Right cardiac atrium (tissue), 5 donors: ENCODE measurements at regions not wholly inside any gene's neighbourhood (a gene's known extent, or its start where the extent isn't known, plus 50 kb on each side); places are given as distances from the start of the nearest gene placed in this dataset.

Experiments
- ATAC-seq, 2 donors: fragments of 200-7000 bp; cut with Tn5 transposase; one replicate each; pipeline versions ENCODE4 v1.8.0 to v1.9.1; 2020; ENCODE audit warnings: moderate library complexity in 2 of 2, mild to moderate bottlenecking in 1 of 2
- DNase-seq, 3 donors: peaks; one replicate each; pipeline ENCODE4 v3.0.0-alpha.2; 2020
- H3K27ac ChIP-seq: one replicate; pipeline ENCODE4 v1.5.1; 2013; ENCODE audit warnings: mild to moderate bottlenecking, low read length, control low read depth, moderate library complexity
- H3K27me3 ChIP-seq: one replicate; pipeline ENCODE4 v1.6.1; 2013; ENCODE audit not compliant: control insufficient read depth, insufficient read depth
- H3K4me1 ChIP-seq: one replicate; pipeline ENCODE4 v1.6.1; 2013; ENCODE audit warnings: low read length; ENCODE audit not compliant: control insufficient read depth, insufficient read depth
- H3K4me3 ChIP-seq: one replicate; pipeline ENCODE4 v1.5.1; 2013; ENCODE audit warnings: low read length, control low read depth
- H3K9me3 ChIP-seq: one replicate; pipeline ENCODE4 v1.6.1; 2013; ENCODE audit warnings: low read length; ENCODE audit not compliant: control insufficient read depth
- WGBS: extraction: QIAGEN DNeasy Blood & Tissue Kit; methylation state at CpG from one replicate; pipeline ENCODE4 v1.1.7; 2013; 5-methylcytosine and 5-hydroxymethylcytosine counted together
- intact Hi-C, 4 donors: fragments of 100-400 bp; cut with DNase I; formaldehyde crosslinking; loops; one replicate each; pipeline versions ENCODE4 v1.11.0 to v1.14.0; 2022 to 2023
- donor health status: healthy with polysubstance abuse.
- donor health status: DM: no; HTN: yes; CAD: no.
- donor health status: DM: no; HTN: no; CAD: no.
- donor health status: DM: no; HTN: yes; CAD: no; lungs with severe emphysema.
- donor health status: DM: yes; HTN: yes; CAD: no.

GRCh38 chr2:222798528-222798927, 62.3 kb upstream of the ACSL3 start:
- Histone ChIP-seq H3K9me3 (no peaks in the 10 kb centered on the region), H3K4me1 (peaks cover 3% of the 10 kb centered on the region), H3K4me3 (no peak overlapping the region), H3K27ac (no peak overlapping the region), H3K27me3 (no peaks in the 10 kb centered on the region)
- no peak for ATAC-seq
- intact Hi-C loops: loop anchor here in 2 of 4 donors (10.0 kb wide), 2 partner anchors 106 to 116 kb away; no protein-coding TSS in a partner anchor
- no peak for DNase-seq

GRCh38 chr2:222799262-222799918, 61.4 kb upstream of the ACSL3 start:
- no peaks in the 10 kb centered on the region for H3K9me3 ChIP-seq
- no peak overlapping the region for H3K4me3 ChIP-seq
- DNase-seq (no peak), ATAC-seq (no peak)
- H3K4me1 ChIP-seq: peaks cover 3% of the 10 kb centered on the region
- 89% methylated on average over 7 of the region's 7 CpGs for WGBS
- H3K27ac ChIP-seq: no peak overlapping the region
- H3K27me3 ChIP-seq: no peaks in the 10 kb centered on the region
- intact Hi-C loops: loop anchor here in 2 of 4 donors (10.0 kb wide), 2 partner anchors 105 to 115 kb away; no protein-coding TSS in a partner anchor

GRCh38 chr2:222802514-222803196, 58.2 kb upstream of the ACSL3 start:
- intact Hi-C loops: no loop called here
- H3K9me3 ChIP-seq: no peaks in the 10 kb centered on the region
- no peak for DNase-seq
- H3K27me3 ChIP-seq: no peaks in the 10 kb centered on the region
- no peak overlapping the region for H3K27ac ChIP-seq
- H3K4me1 ChIP-seq: peaks cover 4% of the 10 kb centered on the region
- peak in 1 of 2 donors; percentile 31 for ATAC-seq
- H3K4me3 ChIP-seq: no peak overlapping the region
- 41% methylated on average over 5 of the region's 5 CpGs for WGBS

GRCh38 chr2:222804351-222804750, 56.5 kb upstream of the ACSL3 start:
- 61% methylated on average over 2 of the region's 2 CpGs for WGBS
- intact Hi-C loops: no loop called here
- DNase-seq: no peak

DNA sequence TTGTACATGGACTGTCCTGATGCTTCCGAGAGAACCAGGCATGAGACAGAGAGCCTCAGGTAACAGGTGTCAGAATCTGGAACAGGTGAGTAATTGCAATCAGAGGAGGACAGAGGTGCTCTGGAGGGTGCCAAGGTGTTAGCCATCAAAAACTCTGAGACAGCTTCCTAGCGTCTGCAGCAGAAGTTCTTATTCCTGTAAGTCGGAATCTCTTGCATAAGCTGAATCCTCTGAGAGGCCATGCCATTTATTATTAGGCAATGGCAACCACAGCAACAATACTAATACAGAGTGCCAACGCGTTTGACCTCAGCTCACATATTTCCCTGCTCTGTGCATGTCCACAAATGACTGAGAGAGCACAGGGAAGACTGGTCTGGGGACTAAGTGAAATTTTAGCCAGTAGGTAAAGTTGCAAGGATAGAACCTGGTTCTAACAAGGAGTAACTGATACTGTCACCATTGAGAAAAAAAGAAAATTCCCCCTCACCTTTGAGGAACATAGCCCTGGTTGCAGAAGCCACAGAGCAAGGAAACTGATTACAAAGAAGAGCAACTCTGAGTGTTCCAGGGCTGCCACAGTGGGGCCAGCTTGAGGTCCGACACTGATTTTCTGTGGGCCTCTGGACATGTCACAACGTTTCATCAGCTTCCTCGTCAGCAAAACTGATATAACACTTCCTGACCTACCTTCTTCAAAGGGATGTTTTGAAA, 55.1 kb upstream of the ACSL3 start:
- DNase-seq (peak in 1 of 3 donors; percentile 45), ATAC-seq (peak; percentile 80 to 87)
- Histone ChIP-seq H3K27me3 (no peaks in the 10 kb centered on the region), H3K4me1 (peaks cover 4% of the 10 kb centered on the region), H3K4me3 (no peak overlapping the region), H3K9me3 (no peaks in the 10 kb centered on the region), H3K27ac (peak overlapping the region; percentile 17)
- 58% methylated on average over 8 of the region's 8 CpGs for WGBS
- intact Hi-C loops: no loop called here

More at GRCh38 chr2:222804351-222804750, 56.5 kb upstream of the ACSL3 start:
- ATAC-seq: no peak
- Histone ChIP-seq H3K4me3 (no peak overlapping the region), H3K9me3 (no peaks in the 10 kb centered on the region), H3K27me3 (no peaks in the 10 kb centered on the region), H3K27ac (no peak overlapping the region), H3K4me1 (peaks cover 4% of the 10 kb centered on the region)

GRCh38 chr2:222806526-222807137, 54.2 kb upstream of the ACSL3 start:
- Histone ChIP-seq H3K27ac (no peak overlapping the region), H3K4me1 (peaks cover 4% of the 10 kb centered on the region), H3K27me3 (no peaks in the 10 kb centered on the region), H3K4me3 (no peak overlapping the region), H3K9me3 (no peaks in the 10 kb centered on the region)
- 72% methylated on average over 5 of the region's 5 CpGs for WGBS
- DNase-seq (no peak), ATAC-seq (no peak)
- intact Hi-C loops: no loop called here

DNA sequence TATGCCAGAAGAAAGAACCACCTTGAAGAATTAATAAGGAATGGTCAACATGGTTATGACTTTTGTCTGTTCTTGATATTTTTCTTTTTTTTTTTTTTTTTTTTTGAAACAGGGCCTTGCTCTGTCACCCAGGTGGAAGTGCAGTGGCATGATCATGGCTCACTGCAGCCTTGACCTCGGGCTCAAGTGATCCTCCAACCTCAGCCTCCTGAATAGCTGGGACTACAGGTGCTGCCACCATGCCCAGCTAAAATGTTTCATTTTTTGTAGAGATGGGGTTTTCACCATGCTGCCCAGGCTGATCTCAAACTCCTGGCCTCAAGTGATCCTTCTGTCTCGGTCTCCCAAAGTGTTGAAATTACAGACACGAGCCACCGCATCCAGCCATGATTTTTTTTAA, 53.4 kb upstream of the ACSL3 start:
- no peaks in the 10 kb centered on the region for H3K27me3 ChIP-seq
- H3K4me3 ChIP-seq: no peak overlapping the region
- intact Hi-C loops: no loop called here
- 93% methylated on average over 4 of the region's 4 CpGs for WGBS
- H3K4me1 ChIP-seq: peaks cover 4% of the 10 kb centered on the region
- no peak overlapping the region for H3K27ac ChIP-seq
- ATAC-seq: no peak
- no peaks in the 10 kb centered on the region for H3K9me3 ChIP-seq
- no peak for DNase-seq

DNA sequence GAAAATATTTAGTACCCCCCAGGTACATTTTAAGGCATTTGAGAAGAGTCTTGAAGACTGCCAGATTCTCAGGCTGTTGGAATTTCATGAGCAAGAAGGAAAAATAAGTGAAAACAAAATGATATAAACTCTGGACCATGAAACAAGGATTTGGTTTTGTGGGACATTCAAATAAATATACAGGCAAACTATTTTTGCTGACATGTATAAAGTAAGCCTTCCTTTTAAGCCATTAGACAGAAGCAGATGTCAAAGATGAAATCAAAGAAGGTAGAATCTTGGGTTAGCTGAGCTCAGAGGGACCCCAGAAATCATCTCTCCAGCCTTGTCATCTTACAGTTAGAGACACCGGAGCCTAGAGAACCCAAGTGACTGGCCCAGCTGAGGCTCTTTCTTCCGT, 51.3 kb upstream of the ACSL3 start:
- Histone ChIP-seq H3K4me3 (no peak overlapping the region), H3K9me3 (no peaks in the 10 kb centered on the region), H3K4me1 (peaks cover 4% of the 10 kb centered on the region), H3K27me3 (no peaks in the 10 kb centered on the region), H3K27ac (no peak overlapping the region)
- ATAC-seq (no peak), DNase-seq (no peak)
- intact Hi-C loops: no loop called here
- 91% methylated on average over 2 of the region's 2 CpGs for WGBS

DNA sequence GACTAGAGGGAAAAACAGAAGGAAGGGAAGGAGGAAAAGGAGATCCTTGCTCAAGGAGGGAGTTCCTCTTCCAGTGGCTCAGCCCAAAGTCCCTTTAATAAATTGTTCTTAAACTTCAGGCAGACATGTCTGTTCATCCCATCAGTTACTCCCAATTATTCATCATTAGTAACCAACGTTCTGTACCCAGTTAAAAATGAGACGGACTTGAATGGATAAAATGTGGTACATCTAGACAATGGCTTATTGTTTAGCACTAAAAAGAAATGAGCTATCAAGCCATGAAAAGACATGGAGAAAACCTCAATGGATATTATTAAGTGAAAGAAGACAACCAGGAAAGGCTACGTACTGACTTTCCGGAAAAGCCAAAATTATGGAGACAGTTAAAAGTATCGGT, 50.8 kb upstream of the ACSL3 start:
- Histone ChIP-seq H3K4me3 (no peak overlapping the region), H3K27ac (no peak overlapping the region), H3K9me3 (no peaks in the 10 kb centered on the region), H3K27me3 (no peaks in the 10 kb centered on the region), H3K4me1 (peaks cover 4% of the 10 kb centered on the region)
- ATAC-seq (no peak), DNase-seq (no peak)
- WGBS: 90% methylated on average over 5 of the region's 5 CpGs
- intact Hi-C loops: loop anchor here in 1 of 4 donors (5.0 kb wide), 1 partner anchor 42 kb away; no protein-coding TSS in a partner anchor
